ENCODE measurements at regions not wholly inside any gene's neighbourhood (a gene's known extent, or its start where the extent isn't known, plus 50 kb on each side); places are given as distances from the start of the nearest gene placed in this dataset.

- TF ChIP-seq POLR2A (IDR thresholded peaks at IDR 0.05; ENCODE audit: low read depth, low read length) (no peak), POLR2AphosphoS5 (IDR thresholded peaks at IDR 0.05; ENCODE audit: low read depth, low read length) (no peak)
Measured at GRCh38 chr2:126602334-126602733, 53.6 kb upstream of the GYPC start.
